Fibroblast of lung (primary cell): ENCODE measurements at regions not wholly inside any gene's neighbourhood (a gene's known extent, or its start where the extent isn't known, plus 50 kb on each side); places are given as distances from the start of the nearest gene placed in this dataset.

Experiments
- DNase-seq, 2 donors: peaks; one replicate each; pipeline versions ENCODE4 v3.0.0 to v3.0.0-alpha.2; 2010; ENCODE audit warnings: low read depth in 2 of 2
- H2AFZ ChIP-seq: 2 replicates; pipeline ENCODE4 v1.5.1; 2012; ENCODE audit warnings: low read length, control low read depth, inconsistent platforms
- H3K27ac ChIP-seq: 2 replicates; pipeline ENCODE4 v1.5.1; 2011; ENCODE audit warnings: low read length, control low read depth; ENCODE audit not compliant: insufficient read depth
- H3K27me3 ChIP-seq: 2 replicates; pipeline ENCODE4 v1.5.1; 2011; ENCODE audit warnings: mild to moderate bottlenecking, low read length; ENCODE audit not compliant: control insufficient read depth, insufficient read depth
- H3K36me3 ChIP-seq: 2 replicates; pipeline ENCODE4 v1.5.1; 2011; ENCODE audit warnings: low read length; ENCODE audit not compliant: control insufficient read depth, insufficient read depth
- H3K4me1 ChIP-seq: 2 replicates; pipeline ENCODE4 v1.5.1; 2011; ENCODE audit warnings: low read length; ENCODE audit not compliant: control insufficient read depth, insufficient read depth; ENCODE audit errors: extremely low read depth
- H3K4me2 ChIP-seq: 2 replicates; pipeline ENCODE4 v1.5.1; 2011; ENCODE audit warnings: low read length, control low read depth; ENCODE audit not compliant: insufficient read depth; ENCODE audit errors: extremely low read depth
- H3K4me3 ChIP-seq, 4 experiments: fragments of 200-600 bp in 1 of 4; sonication (generic) in 1 of 4; replicated peaks in 1 of 4; 2 replicates each; pipeline ENCODE4 v1.5.1; 2011 to 2016; ENCODE audit warnings: low read length in 4 of 4, low read depth in 3 of 4, mild to moderate bottlenecking in 3 of 4, control low read depth in 2 of 4, inconsistent platforms in 1 of 4, mixed read lengths in 1 of 4; ENCODE audit not compliant: insufficient read depth in 1 of 4; ENCODE audit errors: control extremely low read depth in 1 of 4
- H3K79me2 ChIP-seq: 2 replicates; pipeline ENCODE4 v1.5.1; 2012; ENCODE audit warnings: mild to moderate bottlenecking, low read length, inconsistent platforms; ENCODE audit not compliant: control insufficient read depth, insufficient read depth
- H3K9ac ChIP-seq: 2 replicates; pipeline ENCODE4 v1.5.1; 2011; ENCODE audit warnings: mild to moderate bottlenecking, low read length, control low read depth; ENCODE audit not compliant: insufficient read depth
- H3K9me3 ChIP-seq: 2 replicates; pipeline ENCODE4 v1.5.1; 2012; ENCODE audit warnings: low read depth, low read length; ENCODE audit not compliant: control insufficient read depth, insufficient read depth
- H4K20me1 ChIP-seq: 2 replicates; pipeline ENCODE4 v1.5.1; 2011; ENCODE audit warnings: low read length; ENCODE audit not compliant: control insufficient read depth, insufficient read depth; ENCODE audit errors: extremely low read depth
- EZH2 ChIP-seq: IDR thresholded peaks from 2 replicates; pipeline ENCODE4 v1.5.1; 2012; ENCODE audit warnings: low read length, control low read depth, mild to moderate bottlenecking; ENCODE audit errors: missing control alignments
- TF ChIP-seq, protein P1 (sequence below), 2 donors: IDR thresholded peaks in 1 of 2; conservative IDR thresholded peaks in 1 of 2; 1 replicate in 1 of 2; 2 replicates in 1 of 2; pipeline ENCODE4 v1.5.1; 2011 to 2012; ENCODE audit warnings: low read length in 2 of 2, control low read depth in 1 of 2, inconsistent platforms in 1 of 2, low read depth in 1 of 2, mild to moderate bottlenecking in 1 of 2

DNA sequence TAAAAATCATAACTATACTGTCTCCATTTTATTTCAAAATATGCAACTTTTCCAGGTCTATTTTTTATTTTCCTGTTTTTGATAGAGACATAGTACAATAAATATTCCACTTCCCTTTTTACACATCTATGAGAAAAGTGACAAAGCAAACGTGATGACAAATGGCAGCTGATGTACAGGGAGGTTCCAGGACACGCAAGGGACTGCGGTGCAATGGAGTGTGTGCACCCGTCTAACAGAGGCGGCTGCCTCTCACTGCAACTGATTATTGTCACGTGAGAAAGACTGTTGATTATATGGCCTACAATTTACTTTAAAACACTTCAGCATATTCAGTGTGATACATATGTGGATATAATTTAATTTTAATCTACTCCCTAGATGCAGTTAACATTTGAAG is 142.6 kb downstream of the LRRC30 start:
- Histone ChIP-seq H3K4me2 (no peak overlapping the region), H3K36me3 (no peaks in the 10 kb centered on the region), H3K4me1 (no peaks in the 10 kb centered on the region), H3K27ac (no peak overlapping the region), H4K20me1 (no peaks in the 10 kb centered on the region), H2AFZ (no peak overlapping the region), H3K27me3 (no peaks in the 10 kb centered on the region), H3K4me3 (no peak overlapping the region), H3K9ac (no peak overlapping the region), H3K9me3 (no peaks in the 10 kb centered on the region), H3K79me2 (no peaks in the 10 kb centered on the region)
- no peak for TF ChIP-seq EZH2
- TF ChIP-seq, protein P1, sequence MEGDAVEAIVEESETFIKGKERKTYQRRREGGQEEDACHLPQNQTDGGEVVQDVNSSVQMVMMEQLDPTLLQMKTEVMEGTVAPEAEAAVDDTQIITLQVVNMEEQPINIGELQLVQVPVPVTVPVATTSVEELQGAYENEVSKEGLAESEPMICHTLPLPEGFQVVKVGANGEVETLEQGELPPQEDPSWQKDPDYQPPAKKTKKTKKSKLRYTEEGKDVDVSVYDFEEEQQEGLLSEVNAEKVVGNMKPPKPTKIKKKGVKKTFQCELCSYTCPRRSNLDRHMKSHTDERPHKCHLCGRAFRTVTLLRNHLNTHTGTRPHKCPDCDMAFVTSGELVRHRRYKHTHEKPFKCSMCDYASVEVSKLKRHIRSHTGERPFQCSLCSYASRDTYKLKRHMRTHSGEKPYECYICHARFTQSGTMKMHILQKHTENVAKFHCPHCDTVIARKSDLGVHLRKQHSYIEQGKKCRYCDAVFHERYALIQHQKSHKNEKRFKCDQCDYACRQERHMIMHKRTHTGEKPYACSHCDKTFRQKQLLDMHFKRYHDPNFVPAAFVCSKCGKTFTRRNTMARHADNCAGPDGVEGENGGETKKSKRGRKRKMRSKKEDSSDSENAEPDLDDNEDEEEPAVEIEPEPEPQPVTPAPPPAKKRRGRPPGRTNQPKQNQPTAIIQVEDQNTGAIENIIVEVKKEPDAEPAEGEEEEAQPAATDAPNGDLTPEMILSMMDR (conservative IDR thresholded peaks at IDR 0.05 in 1 of 2, IDR thresholded peaks at IDR 0.05 in 1 of 2; ENCODE audit: low read depth in 1 of 2, low read length in 2 of 2): no peak
- DNase-seq: no peak

DNA sequence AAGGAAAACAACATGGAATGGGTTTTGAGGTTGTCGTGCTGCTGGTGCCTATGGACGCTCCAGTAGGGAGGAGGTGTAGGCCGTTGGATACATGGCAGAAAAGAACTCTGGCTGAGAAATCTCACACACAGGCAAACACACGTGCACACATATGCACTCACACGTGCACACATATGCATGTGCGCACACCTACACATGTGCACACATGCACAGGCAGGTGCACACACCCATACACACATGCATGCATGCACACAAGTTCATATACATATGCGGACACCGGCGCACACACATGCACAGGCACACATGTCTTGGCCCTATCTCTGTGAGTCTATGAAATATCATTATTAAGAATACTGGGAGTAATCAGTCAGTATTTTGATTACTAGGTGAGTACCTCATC is 150.4 kb downstream of the LRRC30 start:
- Histone ChIP-seq H2AFZ (no peak overlapping the region), H4K20me1 (no peaks in the 10 kb centered on the region), H3K4me3 (no peak overlapping the region), H3K4me1 (no peaks in the 10 kb centered on the region), H3K27me3 (no peaks in the 10 kb centered on the region), H3K9me3 (no peaks in the 10 kb centered on the region), H3K27ac (no peak overlapping the region), H3K4me2 (no peak overlapping the region), H3K79me2 (no peaks in the 10 kb centered on the region), H3K36me3 (no peaks in the 10 kb centered on the region), H3K9ac (no peak overlapping the region)
- no peak for DNase-seq
- TF ChIP-seq, protein P1 (conservative IDR thresholded peaks at IDR 0.05 in 1 of 2, IDR thresholded peaks at IDR 0.05 in 1 of 2; ENCODE audit: low read depth in 1 of 2, low read length in 2 of 2): no peak
- no peak for TF ChIP-seq EZH2

DNA sequence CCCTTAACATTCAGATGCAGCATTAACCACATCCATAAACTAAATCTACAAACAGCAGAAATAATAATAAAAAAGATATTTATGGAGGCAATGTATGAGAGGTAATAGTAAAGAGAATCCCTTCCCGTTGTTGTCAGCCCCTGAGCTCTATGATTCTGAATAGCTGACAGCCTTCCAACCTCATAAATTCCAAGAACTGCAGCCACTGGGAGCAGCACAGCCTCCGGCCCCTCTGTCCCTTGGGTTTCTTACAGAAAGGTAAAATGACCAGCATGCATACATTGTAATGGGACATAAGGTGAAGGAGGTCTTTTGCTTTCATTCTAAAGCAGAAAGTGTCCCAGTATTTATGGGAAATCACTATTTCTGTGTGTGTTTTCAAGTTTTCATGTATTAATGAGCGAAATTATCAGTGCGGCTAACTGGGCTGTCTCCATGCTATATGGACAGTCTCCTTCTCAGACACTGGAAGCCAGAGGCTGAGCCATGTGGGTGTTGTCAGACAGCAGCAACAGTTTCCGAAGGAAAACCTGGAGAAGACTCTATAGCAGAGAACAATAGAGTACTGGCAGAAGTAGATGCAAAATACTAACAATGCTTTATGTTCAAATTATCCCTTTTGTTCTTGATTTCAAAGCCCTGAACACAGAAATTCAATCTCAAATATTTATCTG is 151.6 kb downstream of the LRRC30 start:
- Histone ChIP-seq H3K9ac (no peak overlapping the region), H3K9me3 (no peaks in the 10 kb centered on the region), H3K4me1 (no peaks in the 10 kb centered on the region), H2AFZ (no peak overlapping the region), H3K4me3 (no peak overlapping the region), H3K36me3 (no peaks in the 10 kb centered on the region), H4K20me1 (no peaks in the 10 kb centered on the region), H3K79me2 (no peaks in the 10 kb centered on the region), H3K27me3 (no peaks in the 10 kb centered on the region), H3K4me2 (no peak overlapping the region), H3K27ac (no peak overlapping the region)
- no peak for DNase-seq
- TF ChIP-seq, protein P1 (conservative IDR thresholded peaks at IDR 0.05 in 1 of 2, IDR thresholded peaks at IDR 0.05 in 1 of 2; ENCODE audit: low read depth in 1 of 2, low read length in 2 of 2): no peak
- TF ChIP-seq EZH2: no peak
